ENCODE measurements at regions not wholly inside any gene's neighbourhood (a gene's known extent, or its start where the extent isn't known, plus 50 kb on each side); places are given as distances from the start of the nearest gene placed in this dataset.

DNA sequence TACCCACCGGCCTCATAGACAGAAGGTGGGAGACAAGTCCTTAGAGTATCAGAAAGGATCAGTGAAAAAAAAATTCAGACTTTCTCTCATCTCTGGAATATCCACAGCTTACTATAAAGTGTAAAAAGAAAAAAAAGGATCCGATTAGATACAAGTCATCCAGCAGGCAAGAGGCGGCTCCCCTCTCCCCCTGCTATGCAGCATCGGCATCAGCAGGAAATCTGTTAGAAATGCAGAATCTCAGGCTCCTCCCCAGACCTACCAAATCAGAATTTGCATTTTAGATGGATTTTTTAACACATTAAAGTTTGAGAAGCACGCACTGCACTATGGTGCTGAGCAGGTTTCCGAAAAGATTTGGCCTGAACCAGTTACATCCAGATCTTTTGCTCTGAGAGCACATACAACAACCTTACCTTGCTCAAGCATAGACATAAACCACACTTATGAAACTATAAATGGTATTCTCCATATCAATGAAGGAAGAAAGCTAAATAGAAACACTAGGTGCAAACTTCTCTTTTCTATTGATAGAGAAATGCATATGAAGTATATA, 117.0 kb upstream of the POU3F2 start:
- DNase-seq (ENCODE audit: low read depth in 2 of 2): no peak

DNA sequence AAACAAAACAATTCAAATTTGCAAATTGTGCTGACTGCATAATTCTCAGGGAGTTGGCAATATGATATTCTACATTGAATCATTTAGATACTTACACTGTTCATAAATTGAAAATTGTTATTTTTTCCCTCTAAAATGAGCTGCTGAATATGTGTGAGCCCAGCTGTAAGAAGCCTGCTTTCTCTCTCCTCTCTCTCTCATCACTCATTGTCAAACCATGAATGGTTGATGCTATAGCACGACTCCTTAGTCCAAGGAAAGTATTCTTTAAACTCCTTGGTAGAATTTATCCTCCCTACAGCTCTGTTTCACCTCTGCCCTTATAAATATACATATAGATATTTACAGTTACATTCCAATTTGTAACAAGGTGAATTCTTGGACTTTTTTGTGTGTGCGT, 116.4 kb upstream of the POU3F2 start:
- DNase-seq (ENCODE audit: low read depth in 2 of 2): no peak

DNA sequence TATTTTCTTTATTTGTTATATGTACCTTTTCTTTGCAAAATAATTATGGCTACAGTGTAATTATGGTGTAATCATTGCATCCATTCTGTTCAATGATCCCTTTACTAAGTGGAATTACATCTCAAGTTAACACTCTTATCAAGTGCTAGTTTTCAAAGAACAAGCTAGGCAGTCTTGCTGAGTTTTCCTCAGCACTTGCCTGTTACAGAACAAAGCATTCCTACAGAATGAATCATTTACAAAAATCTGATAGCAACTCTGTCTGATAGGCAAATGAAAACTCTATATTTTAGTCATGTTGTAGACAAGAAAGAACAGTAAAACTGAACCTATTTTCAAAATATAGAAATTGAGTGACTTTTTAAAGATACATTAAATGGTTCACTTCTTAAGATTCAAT, 109.8 kb upstream of the POU3F2 start:
- DNase-seq (ENCODE audit: low read depth in 2 of 2): no peak

DNA sequence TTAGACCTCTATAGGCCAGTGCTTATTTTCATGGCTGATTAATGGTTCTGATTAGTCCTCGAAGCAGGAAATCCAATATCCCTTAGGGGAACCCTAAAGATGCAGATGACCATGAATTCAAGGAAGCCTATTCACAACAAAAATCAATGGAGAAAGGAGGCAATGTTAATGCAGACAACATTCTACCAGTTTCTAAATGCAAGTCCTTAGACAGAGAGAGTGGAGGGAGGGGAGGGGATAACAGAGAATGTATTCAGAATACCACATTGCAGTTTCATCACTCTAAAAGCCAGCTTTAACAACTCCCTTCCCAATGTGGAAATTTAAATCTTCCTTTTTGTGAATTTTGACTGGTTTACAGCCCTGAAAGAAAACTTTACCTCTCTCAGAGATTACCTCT, 87.1 kb upstream of the POU3F2 start:
- DNase-seq (ENCODE audit: low read depth in 2 of 2): no peak

DNA sequence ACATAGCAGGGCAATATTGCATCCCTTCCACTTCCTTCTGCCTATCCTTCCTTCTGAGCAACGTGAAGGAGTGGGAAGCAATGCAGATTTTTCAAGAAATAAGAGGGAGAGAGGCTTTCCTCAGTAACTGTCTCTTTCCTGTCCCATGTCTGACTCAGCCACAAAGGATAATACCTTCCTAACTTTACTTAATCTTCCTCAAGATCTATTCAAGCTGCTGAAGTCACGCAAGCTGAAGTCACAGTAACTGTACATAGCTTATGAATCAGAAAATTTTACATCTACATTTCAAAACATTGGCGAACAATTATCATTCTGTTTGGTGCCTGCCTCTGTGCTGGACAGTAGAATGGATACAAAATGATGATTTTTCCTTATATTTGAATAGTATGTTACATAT, 86.4 kb upstream of the POU3F2 start:
- no peak for DNase-seq (ENCODE audit: low read depth in 2 of 2)

DNA sequence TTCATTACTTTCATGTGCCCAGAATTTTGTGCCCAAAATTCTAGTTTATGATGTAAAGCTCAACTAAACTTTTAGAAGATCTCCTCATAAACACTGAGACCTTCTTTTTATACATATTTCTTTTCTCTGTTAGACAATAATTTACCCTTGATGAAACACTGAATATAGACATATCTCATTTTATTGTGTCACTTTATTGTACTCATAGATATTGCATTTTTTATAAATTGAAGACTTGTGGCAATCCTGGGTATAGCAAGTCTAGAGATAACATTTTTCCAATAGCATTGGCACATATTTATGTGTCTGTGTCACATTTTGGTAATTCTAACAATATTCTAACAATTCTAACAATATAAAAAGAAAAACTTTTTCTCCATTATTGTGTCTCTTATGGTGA, 74.9 kb upstream of the POU3F2 start:
- no peak for DNase-seq (ENCODE audit: low read depth in 2 of 2)

DNA sequence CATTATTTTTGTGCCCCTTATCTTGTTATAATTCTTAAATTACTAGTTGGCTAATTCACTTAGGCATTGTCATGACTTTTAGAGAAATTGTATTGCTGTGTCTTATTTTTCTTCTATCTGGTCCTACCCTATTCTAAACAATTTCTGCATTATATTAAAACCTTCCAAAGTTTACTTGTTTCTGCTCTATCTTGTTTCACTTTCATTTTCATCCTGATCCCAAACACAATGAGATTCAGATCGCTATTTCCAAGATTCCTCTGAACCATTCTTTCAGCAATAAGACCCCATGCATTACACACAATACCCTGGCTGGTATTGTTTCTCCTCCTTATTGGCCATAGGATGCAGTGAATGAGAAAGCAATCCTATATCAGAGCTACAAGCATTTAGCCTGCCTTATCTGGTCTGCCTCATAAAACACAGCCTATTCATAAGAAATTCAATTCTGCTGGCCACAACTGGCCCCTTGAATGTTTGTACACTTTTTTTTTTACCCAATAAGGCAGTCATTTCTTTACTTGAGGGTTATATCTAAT, 69.9 kb upstream of the POU3F2 start:
- DNase-seq (ENCODE audit: low read depth in 2 of 2): no peak

DNA sequence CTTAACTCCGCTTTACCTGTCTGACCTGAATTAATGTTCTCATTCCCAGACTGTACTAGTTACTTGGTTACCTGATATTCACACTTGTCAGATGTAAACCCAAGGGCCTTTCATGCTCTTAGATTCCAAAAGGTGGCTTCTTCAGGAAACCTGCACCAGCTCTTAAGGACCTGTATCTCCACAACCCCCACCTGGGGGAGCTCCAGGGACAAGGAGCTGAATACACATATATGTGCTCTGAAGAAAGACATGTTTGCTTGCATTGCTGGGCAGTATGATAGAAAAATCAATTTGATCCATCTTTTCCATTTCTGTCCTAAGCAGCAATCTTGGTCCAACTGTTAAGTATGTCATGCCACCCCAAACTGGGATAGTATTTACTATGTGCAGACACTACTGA, 64.8 kb upstream of the POU3F2 start:
- DNase-seq (ENCODE audit: low read depth in 2 of 2): no peak

DNA sequence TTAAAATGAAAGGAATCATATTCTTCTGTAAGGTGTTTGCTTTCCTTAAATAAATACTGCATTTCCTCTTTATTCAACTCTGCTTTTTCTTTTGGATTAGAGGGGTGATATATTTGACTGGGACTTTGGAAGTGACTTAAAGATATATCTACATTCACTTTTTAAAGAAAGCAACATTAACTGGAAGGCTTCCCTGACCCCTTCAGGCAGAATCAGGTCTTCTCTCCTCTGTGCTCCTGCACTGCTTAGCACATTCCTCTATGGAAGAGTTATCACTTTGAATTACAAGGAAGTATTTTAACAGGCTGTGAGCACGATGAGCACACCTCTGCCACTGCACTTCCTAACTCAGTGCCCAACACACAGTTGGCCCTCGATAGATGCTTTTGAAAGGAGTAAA, 59.2 kb upstream of the POU3F2 start:
- DNase-seq (ENCODE audit: low read depth in 2 of 2): no peak

DNA sequence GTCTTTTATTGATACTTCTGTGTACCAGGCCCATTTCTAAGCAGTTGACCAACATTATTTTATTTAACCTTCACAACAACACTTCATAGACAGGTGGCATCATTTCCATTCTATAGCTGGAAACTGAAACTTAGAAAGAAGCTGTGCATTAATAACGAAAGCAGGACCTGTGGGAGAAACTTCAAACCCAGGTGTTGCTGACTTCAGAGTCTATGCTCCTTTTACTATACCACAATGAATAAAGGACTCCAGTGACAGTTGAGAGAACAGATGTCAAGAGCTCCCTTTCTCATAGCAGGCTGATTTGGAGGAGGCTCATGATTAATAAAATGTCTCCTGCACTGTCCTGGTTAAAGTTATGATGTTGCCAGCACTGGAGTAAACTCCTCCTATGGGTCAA, 56.6 kb upstream of the POU3F2 start:
- DNase-seq (ENCODE audit: low read depth in 2 of 2): no peak

DNA sequence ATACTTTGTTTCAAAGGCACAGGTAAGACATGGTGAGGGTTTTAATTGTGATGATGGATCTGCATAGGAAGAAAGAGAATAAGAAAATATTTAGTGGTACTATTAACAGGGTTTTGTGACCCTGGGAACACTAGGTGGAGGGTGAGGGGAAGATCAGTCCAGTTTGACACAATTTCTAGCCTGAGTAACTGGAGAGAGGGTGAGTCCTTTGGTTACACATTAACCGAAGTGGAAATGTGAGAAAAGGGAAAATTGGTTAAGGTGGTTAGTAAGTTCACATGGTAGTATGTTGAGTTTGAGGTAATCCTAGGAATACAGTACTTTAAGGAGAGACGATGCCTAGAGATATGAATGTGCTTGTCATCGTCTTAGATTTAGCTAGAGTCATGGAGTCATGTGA, 54.8 kb upstream of the POU3F2 start:
- no peak for DNase-seq (ENCODE audit: low read depth in 2 of 2)

DNA sequence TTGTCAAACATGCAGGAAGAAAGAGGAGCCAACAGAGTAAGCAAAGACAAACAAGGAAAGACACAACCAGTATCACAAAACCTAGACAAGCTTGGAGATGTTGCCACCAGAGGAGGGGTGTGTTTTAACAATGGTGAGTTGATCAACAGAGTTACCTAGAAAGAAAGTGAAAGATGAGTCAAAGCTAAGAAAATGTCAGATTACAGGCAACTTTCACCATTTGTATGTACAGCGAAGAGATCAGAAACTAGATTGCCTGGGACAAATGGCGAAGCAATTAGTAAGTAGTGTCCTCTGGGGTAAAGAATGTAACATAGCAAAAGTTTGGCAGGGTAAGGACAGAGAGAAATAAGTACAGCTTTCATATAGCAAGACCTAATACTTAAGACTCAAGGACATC, 51.6 kb upstream of the POU3F2 start:
- DNase-seq (ENCODE audit: low read depth in 2 of 2): no peak

DNA sequence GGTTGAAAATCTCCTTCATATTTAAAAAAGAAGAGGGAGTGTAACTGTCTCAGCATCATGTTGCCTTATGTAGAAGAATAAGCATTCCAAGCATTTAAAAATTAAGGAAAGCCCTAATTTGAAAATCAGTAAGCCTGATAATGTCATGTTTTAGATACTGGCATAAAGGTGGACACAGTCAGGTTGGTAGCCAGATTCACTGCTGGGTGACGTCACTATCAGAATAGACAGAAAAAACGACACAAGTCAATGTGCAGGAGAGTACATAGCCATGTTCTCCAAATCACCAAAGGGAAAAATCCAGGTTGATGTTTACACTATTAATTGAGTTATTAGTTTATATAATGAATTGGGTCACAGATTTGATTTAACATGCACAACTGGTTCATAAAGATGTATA, 50.8 kb upstream of the POU3F2 start:
- DNase-seq (ENCODE audit: low read depth in 2 of 2): no peak
